ENCODE measurements at regions not wholly inside any gene's neighbourhood (a gene's known extent, or its start where the extent isn't known, plus 50 kb on each side); places are given as distances from the start of the nearest gene placed in this dataset.

- Mint-ChIP-seq H3K9me3 (ENCODE audit: unreplicated experiment) (no peaks in the 10 kb centered on the region), H3K27me3 (ENCODE audit: unreplicated experiment) (peaks cover 9% of the 10 kb centered on the region), H3K27ac (ENCODE audit: unreplicated experiment) (no peak overlapping the region), H3K4me1 (ENCODE audit: unreplicated experiment) (no peaks in the 10 kb centered on the region), H3K36me3 (ENCODE audit: unreplicated experiment) (no peaks in the 10 kb centered on the region), H3K4me3 (ENCODE audit: unreplicated experiment) (no peak overlapping the region)
- no peak for DNase-seq (ENCODE audit: extremely low spot score, unreplicated experiment)
- TF ChIP-seq CTCF (IDR thresholded peaks at IDR 0.05) = no peak
Measured at GRCh38 chr4:84024405-84024804, 474.7 kb downstream of the NKX6-1 start.

- Mint-ChIP-seq H3K4me1 (ENCODE audit: unreplicated experiment) (no peaks in the 10 kb centered on the region), H3K36me3 (ENCODE audit: unreplicated experiment) (no peaks in the 10 kb centered on the region), H3K27ac (ENCODE audit: unreplicated experiment) (no peak overlapping the region), H3K27me3 (ENCODE audit: unreplicated experiment) (peaks cover 13% of the 10 kb centered on the region), H3K9me3 (ENCODE audit: unreplicated experiment) (no peaks in the 10 kb centered on the region), H3K4me3 (ENCODE audit: unreplicated experiment) (no peak overlapping the region)
- no peak for DNase-seq (ENCODE audit: extremely low spot score, unreplicated experiment)
- TF ChIP-seq CTCF (IDR thresholded peaks at IDR 0.05) = no peak
Measured at GRCh38 chr4:84022564-84022963, 476.5 kb downstream of the NKX6-1 start.

GRCh38 chr4:84019626-84020025 is 479.5 kb downstream of the NKX6-1 start:
- no peak overlapping the region for H3K27ac Mint-ChIP-seq (ENCODE audit: unreplicated experiment)
- H3K27me3 Mint-ChIP-seq (ENCODE audit: unreplicated experiment) = peaks cover 10% of the 10 kb centered on the region
- no peak for DNase-seq (ENCODE audit: extremely low spot score, unreplicated experiment)
- H3K36me3 Mint-ChIP-seq (ENCODE audit: unreplicated experiment) = no peaks in the 10 kb centered on the region
- no peaks in the 10 kb centered on the region for H3K4me1 Mint-ChIP-seq (ENCODE audit: unreplicated experiment)
- no peaks in the 10 kb centered on the region for H3K9me3 Mint-ChIP-seq (ENCODE audit: unreplicated experiment)
- TF ChIP-seq CTCF (IDR thresholded peaks at IDR 0.05) = no peak
- H3K4me3 Mint-ChIP-seq (ENCODE audit: unreplicated experiment) = no peak overlapping the region

- no peaks in the 10 kb centered on the region for H3K4me1 Mint-ChIP-seq (ENCODE audit: unreplicated experiment)
- no peak for TF ChIP-seq CTCF (IDR thresholded peaks at IDR 0.05)
- H3K9me3 Mint-ChIP-seq (ENCODE audit: unreplicated experiment) = peaks cover 4% of the 10 kb centered on the region
- H3K36me3 Mint-ChIP-seq (ENCODE audit: unreplicated experiment) = no peaks in the 10 kb centered on the region
- no peak overlapping the region for H3K27ac Mint-ChIP-seq (ENCODE audit: unreplicated experiment)
- H3K4me3 Mint-ChIP-seq (ENCODE audit: unreplicated experiment) = no peak overlapping the region
- DNase-seq (ENCODE audit: extremely low spot score, unreplicated experiment) = no peak
- peaks cover 21% of the 10 kb centered on the region for H3K27me3 Mint-ChIP-seq (ENCODE audit: unreplicated experiment)
Measured at GRCh38 chr4:84003046-84003445, 467.1 kb downstream of the GPAT3 start.

- Mint-ChIP-seq H3K4me1 (ENCODE audit: unreplicated experiment) (no peaks in the 10 kb centered on the region), H3K4me3 (ENCODE audit: unreplicated experiment) (no peak overlapping the region), H3K27ac (ENCODE audit: unreplicated experiment) (no peak overlapping the region), H3K9me3 (ENCODE audit: unreplicated experiment) (peaks cover 3% of the 10 kb centered on the region), H3K27me3 (ENCODE audit: unreplicated experiment) (peaks cover 28% of the 10 kb centered on the region), H3K36me3 (ENCODE audit: unreplicated experiment) (no peaks in the 10 kb centered on the region)
- TF ChIP-seq CTCF (IDR thresholded peaks at IDR 0.05) = no peak
- DNase-seq (ENCODE audit: extremely low spot score, unreplicated experiment) = no peak
Measured at GRCh38 chr4:84001876-84002569, 466.1 kb downstream of the GPAT3 start.
